Thyroid gland (tissue), 4 donors: ENCODE measurements at regions not wholly inside any gene's neighbourhood (a gene's known extent, or its start where the extent isn't known, plus 50 kb on each side); places are given as distances from the start of the nearest gene placed in this dataset.

Source experiments
- DNase-seq, 2 donors: peaks; one replicate each; pipeline ENCODE4 v3.0.0-alpha.2; 2019
- H3K27ac ChIP-seq, 3 donors: fragments of 200-600 bp; sonication (generic); 1 replicate in 2 of 3; 2 replicates in 1 of 3; pipeline ENCODE4 v1.5.1; 2016 to 2019; ENCODE audit warnings: mild to moderate bottlenecking in 1 of 3, moderate library complexity in 1 of 3
- H3K27me3 ChIP-seq: fragments of 200-600 bp; sonication (generic); one replicate; pipeline ENCODE4 v1.5.1; 2019
- H3K36me3 ChIP-seq, 2 donors: fragments of 200-600 bp; sonication (generic); one replicate each; pipeline ENCODE4 v1.5.1; 2016 to 2019
- H3K4me1 ChIP-seq, 2 donors: fragments of 200-600 bp; sonication (generic); one replicate each; pipeline ENCODE4 v1.5.1; 2017 to 2019
- H3K4me3 ChIP-seq, 3 donors: fragments of 200-600 bp; sonication (generic); replicated peaks in 1 of 3; 1 replicate in 2 of 3; 2 replicates in 1 of 3; pipeline ENCODE4 v1.5.1; 2016; ENCODE audit warnings: mild to moderate bottlenecking in 1 of 3
- H3K9me3 ChIP-seq: fragments of 200-600 bp; sonication (generic); one replicate; pipeline ENCODE4 v1.5.1; 2017
- CTCF ChIP-seq, 6 experiments: fragments of 200-600 bp in 3 of 6; fragments of 450-650 bp in 3 of 6; sonication (generic) in 3 of 6; IDR thresholded peaks; one replicate each; pipeline ENCODE4 v1.5.1; 2016 to 2019; ENCODE audit warnings: antibody characterized with exemption in 6 of 6, mild to moderate bottlenecking in 2 of 6, inconsistent platforms in 1 of 6, moderate library complexity in 1 of 6
- POLR2A ChIP-seq, 2 donors: fragments of 450-650 bp; IDR thresholded peaks; one replicate each; pipeline ENCODE4 v1.6.1; 2017; ENCODE audit warnings: antibody characterized with exemption in 2 of 2, mild to moderate bottlenecking in 2 of 2, moderate library complexity in 1 of 2
- WGBS, 2 donors: methylation state at CpG; one replicate each; pipeline ENCODE4 v1.1.5; 2017; 5-methylcytosine and 5-hydroxymethylcytosine counted together
- intact Hi-C: fragments of 100-400 bp; cut with DNase I; formaldehyde crosslinking; loops from one replicate; pipeline ENCODE4 v1.15.1; 2023

GRCh38 chr9:529731-530130, 311.8 kb upstream of the DMRT1 start:
- Histone ChIP-seq H3K36me3 (no peaks in the 10 kb centered on the region), H3K4me3 (no peak overlapping the region), H3K9me3 (no peaks in the 10 kb centered on the region), H3K4me1 (peaks cover 0 to under 1% of the 10 kb centered on the region in 2 donors), H3K27ac (no peak overlapping the region), H3K27me3 (no peaks in the 10 kb centered on the region)
- DNase-seq = no peak
- TF ChIP-seq CTCF (IDR thresholded peaks at IDR 0.05) (no peak), POLR2A (IDR thresholded peaks at IDR 0.05) (no peak)
- 86 to 88% methylated on average over 4 of the region's 4 CpGs for WGBS, 2 donors
- intact Hi-C loops = no loop called here

GRCh38 chr9:530681-531080, 310.8 kb upstream of the DMRT1 start:
- H3K4me1 ChIP-seq = peaks cover 0 to 10% of the 10 kb centered on the region in 2 donors
- H3K4me3 ChIP-seq = no peak overlapping the region
- no peak for TF ChIP-seq CTCF (IDR thresholded peaks at IDR 0.05)
- no peak for TF ChIP-seq POLR2A (IDR thresholded peaks at IDR 0.05)
- intact Hi-C loops = no loop called here
- 59 to 74% methylated on average over 3 of the region's 3 CpGs for WGBS, 2 donors
- H3K27me3 ChIP-seq = no peaks in the 10 kb centered on the region
- peak in 1 of 2 donors; percentile 21 for DNase-seq
- no peaks in the 10 kb centered on the region for H3K36me3 ChIP-seq
- no peak overlapping the region for H3K27ac ChIP-seq
- no peaks in the 10 kb centered on the region for H3K9me3 ChIP-seq

GRCh38 chr9:532707-533106, 308.8 kb upstream of the DMRT1 start:
- Histone ChIP-seq H3K9me3 (no peaks in the 10 kb centered on the region), H3K27ac (no peak overlapping the region), H3K4me1 (peaks cover 4 to 12% of the 10 kb centered on the region in 2 donors), H3K36me3 (no peaks in the 10 kb centered on the region), H3K4me3 (no peak overlapping the region), H3K27me3 (no peaks in the 10 kb centered on the region)
- WGBS, 2 donors = 75 to 80% methylated on average over 6 of the region's 6 CpGs
- intact Hi-C loops = no loop called here
- no peak for DNase-seq
- no peak for TF ChIP-seq CTCF (IDR thresholded peaks at IDR 0.05)
- no peak for TF ChIP-seq POLR2A (IDR thresholded peaks at IDR 0.05)

- intact Hi-C loops = no loop called here
- H3K4me3 ChIP-seq = no peak overlapping the region
- peaks cover 4 to 12% of the 10 kb centered on the region in 2 donors for H3K4me1 ChIP-seq
- no peak overlapping the region for H3K27ac ChIP-seq
- DNase-seq = peak; percentile 26 to 29
- 41 to 48% methylated on average over 4 of the region's 4 CpGs for WGBS, 2 donors
- TF ChIP-seq POLR2A (IDR thresholded peaks at IDR 0.05) (no peak), CTCF (IDR thresholded peaks at IDR 0.05) (no peak)
- no peaks in the 10 kb centered on the region for H3K9me3 ChIP-seq
- H3K36me3 ChIP-seq = no peaks in the 10 kb centered on the region
- H3K27me3 ChIP-seq = no peaks in the 10 kb centered on the region
Observed at GRCh38 chr9:534886-535285, 306.6 kb upstream of the DMRT1 start.

GRCh38 chr9:535356-535755, 306.1 kb upstream of the DMRT1 start:
- H3K4me3 ChIP-seq = no peak overlapping the region
- no peak for DNase-seq
- 89% methylated on average over 4 of the region's 4 CpGs for WGBS, 2 donors
- H3K36me3 ChIP-seq = no peaks in the 10 kb centered on the region
- no peak for TF ChIP-seq POLR2A (IDR thresholded peaks at IDR 0.05)
- no peak for TF ChIP-seq CTCF (IDR thresholded peaks at IDR 0.05)
- H3K27me3 ChIP-seq = no peaks in the 10 kb centered on the region
- intact Hi-C loops = no loop called here
- no peak overlapping the region for H3K27ac ChIP-seq
- no peaks in the 10 kb centered on the region for H3K9me3 ChIP-seq
- peaks cover 4 to 12% of the 10 kb centered on the region in 2 donors for H3K4me1 ChIP-seq
